Activated CD4-positive, alpha-beta T cell treated with anti-CD3 and anti-CD28 coated beads for 24 hours (primary cell): ENCODE measurements at regions not wholly inside any gene's neighbourhood (a gene's known extent, or its start where the extent isn't known, plus 50 kb on each side); places are given as distances from the start of the nearest gene placed in this dataset.

Experiments used
- DNase-seq, 2 donors: peaks; one replicate each; pipeline ENCODE4 v3.0.0-alpha.2; 2020; ENCODE audit warnings: low read depth in 2 of 2

DNA sequence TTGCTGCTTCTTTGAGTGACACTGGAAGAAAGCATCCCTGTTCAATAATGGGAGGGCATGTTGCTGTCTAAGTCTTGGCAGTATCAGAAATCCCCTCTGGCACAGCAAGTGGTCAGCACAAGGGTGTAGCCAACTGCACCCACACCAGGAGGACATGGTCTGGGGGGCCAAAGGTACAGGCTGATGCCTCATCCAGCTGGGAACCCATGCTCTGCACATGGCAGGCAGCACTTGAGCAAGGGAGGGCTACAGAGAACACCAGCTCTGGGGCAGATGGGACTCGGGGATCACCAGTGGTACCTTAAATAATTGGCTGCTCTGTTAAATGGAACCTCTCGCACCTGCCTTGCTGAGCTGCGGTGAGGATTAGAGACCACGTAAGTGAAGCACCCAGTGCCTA is 265.2 kb downstream of the SYK start:
- DNase-seq = no peak

- no peak for DNase-seq
Observed at GRCh38 chr9:91067306-91067860, 265.8 kb downstream of the SYK start.

- peak; percentile 43 to 57 for DNase-seq
Observed at GRCh38 chr9:91071184-91071990, 269.8 kb downstream of the SYK start.

- no peak for DNase-seq
Observed at GRCh38 chr9:91073049-91073810, 271.6 kb downstream of the SYK start.

GRCh38 chr9:91073811-91074771 is 272.5 kb downstream of the SYK start:
- no peak for DNase-seq

GRCh38 chr9:91074866-91075265 is 273.2 kb downstream of the SYK start:
- no peak for DNase-seq

GRCh38 chr9:91075279-91075678 is 273.7 kb downstream of the SYK start:
- no peak for DNase-seq

DNA sequence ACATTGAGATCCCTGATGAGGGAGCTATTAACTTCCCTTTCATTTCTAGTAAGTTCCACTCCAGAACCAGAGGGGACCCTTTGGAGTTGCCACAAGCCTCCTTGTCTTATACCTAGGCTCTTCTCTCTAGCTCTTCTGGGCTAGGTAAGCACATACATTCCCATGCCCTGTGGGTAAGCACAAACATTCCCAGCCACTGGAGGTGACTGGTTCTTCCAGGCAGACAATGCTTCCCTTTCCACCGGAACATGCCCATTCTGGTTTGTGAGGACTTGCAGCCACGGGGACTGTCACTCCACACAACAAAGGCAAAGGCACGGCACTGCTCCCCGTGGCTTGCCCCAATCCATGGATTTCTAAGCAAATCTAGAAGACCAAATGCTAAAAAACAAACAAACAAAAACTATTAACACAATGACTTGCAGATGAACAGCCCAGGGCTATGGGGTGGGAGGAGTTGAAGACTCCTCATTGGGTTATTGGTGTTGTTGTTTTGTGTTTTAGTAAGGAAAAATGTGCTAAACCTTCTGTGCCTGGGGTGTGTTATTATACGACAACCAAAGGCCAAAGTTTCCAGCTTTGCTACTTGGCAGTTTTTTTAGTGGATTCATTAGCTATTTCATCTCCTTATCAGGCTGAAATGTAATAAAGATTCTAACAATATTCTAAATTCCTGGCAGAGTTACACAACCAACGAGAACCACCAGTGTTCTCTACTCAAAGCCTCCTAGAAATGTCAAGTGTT is 276.2 kb downstream of the SYK start:
- DNase-seq = no peak

DNA sequence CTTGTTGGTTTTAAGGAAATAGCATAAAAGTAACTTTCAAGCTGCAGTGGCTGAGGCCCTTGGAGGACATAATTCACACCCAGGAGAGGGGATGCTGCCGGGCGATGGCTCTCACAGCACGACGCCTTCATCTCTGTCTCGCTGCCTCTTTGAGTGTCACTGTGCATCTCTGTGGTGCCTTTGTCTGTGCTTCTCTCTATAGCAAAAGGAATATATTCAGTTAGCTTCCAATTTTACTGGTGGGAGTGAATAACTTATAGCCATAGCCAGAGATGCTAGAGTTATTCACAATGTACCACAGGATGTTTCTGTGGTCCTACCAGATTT is 276.7 kb downstream of the SYK start:
- no peak for DNase-seq

DNA sequence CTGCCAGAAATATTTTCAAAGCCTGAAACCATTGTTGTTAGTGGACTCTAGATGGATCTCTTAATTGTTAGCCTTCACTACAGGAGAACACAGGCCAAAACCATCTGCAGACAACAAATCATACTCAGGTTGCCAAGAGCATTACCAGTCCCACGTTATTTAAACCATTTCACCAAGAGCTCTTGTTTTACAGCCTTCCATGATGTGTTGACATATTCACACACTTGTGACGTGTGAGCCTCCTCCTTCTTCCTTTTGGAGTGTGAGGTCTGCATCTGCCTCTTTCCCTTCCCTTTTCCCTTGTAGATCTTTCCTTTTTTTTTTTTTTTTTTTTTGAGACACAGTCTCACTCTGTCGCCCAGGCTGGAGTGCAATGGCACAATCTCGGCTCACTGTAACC is 279.0 kb downstream of the AUH start:
- no peak for DNase-seq

GRCh38 chr9:91084896-91085516 is 276.7 kb downstream of the AUH start:
- DNase-seq = no peak

GRCh38 chr9:91085517-91086291 is 276.0 kb downstream of the AUH start:
- DNase-seq = no peak

DNA sequence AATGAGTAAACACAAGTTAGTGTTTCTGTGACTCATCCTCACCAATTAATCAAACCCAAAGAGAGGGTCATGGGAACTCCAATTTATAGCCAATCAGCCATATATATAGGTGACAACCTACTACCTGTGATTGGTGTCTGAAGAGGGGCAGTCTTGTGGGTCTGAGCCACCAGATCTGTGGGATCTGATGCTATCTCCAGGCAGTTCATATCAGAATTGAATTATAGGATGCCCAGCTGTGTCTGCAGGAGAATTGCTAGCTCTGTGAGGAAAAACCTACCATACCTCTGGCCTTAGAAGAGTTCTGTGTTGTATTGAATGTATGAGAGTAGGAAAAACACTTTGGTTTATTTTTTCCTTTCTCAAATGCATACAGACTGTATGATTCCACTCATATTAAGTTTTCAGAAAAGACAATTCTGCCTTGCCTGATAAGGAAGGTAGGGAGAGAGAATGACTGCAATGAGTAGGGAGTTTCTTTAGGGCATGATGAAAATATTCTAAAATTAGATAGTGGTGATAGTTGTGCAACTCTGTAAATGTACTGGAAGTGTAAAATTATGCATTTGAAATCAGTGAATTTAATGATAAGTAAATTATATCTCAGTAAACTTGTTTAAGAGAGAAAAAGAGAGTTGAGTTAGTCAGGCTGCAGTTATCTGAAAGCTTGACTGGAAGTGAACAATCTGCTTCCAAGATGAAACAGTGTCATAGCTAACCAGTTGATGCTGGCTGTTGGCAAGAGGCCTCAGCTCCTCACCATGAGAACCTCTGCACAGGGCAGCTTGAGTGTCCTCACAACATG is 274.9 kb downstream of the AUH start:
- DNase-seq = no peak

DNA sequence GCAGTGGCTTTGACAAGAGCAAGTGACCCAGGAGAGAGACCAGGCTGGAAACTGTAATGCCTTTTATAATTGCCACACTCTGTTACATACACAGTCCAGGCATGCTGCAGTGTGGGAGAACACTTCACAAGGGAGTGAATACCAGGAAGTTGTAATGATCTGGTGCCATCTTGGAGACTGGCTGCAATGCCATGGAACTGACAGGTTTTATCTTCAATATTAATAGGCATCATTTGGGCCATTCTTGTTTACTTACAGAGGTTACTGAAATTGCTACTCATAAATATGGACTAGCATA is 274.3 kb downstream of the AUH start:
- no peak for DNase-seq

DNA sequence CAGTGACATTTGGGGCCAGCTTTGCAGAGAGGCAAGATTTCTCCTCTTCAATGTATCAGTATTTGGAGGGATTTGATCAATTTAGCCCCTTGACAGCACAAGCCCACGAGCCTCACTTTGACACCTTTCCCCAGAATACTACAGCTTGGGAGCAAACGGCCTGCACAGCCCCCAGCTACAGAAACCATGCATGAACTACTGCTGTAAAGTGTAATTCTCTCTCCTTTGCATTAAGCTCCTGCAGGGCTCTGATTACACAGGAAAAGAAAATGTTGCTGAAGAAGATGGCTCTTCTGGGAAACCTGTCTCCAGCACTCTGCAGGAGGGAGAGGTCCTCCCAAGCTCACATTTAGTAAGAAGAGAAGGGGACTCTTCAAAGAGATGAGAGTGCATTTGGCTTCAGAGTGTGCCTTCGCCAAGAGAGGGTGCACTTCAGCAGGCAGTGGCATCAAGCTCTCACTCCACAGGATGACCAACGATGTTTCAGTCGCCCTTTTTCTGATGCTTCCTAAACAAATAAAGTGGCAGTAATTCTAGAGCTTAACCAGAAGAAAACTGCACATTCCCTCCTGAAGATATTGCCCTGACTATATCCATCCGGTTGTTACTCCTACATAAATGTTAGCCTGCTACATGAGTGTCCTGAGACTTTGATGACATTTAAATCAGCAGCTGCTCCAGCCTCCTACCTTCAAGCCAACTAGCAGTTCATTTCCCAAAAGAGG is 272.2 kb downstream of the AUH start:
- DNase-seq = no peak

- DNase-seq = no peak
Observed at GRCh38 chr9:91090130-91090410, 271.6 kb downstream of the AUH start.

GRCh38 chr9:91092214-91092613 is 269.5 kb downstream of the AUH start:
- DNase-seq = no peak

- DNase-seq = no peak
Observed at GRCh38 chr9:91094324-91095088, 267.2 kb downstream of the AUH start.
